RWPE1 (cell line): ENCODE measurements at regions not wholly inside any gene's neighbourhood (a gene's known extent, or its start where the extent isn't known, plus 50 kb on each side); places are given as distances from the start of the nearest gene placed in this dataset.

Experiments
- CTCF ChIA-PET: fragments of 350-600 bp; sonication (Branson Sonifier 250); formaldehyde crosslinking; extraction: SDS; loops from one replicate; lab custom pipeline; 2021; lab: Yijun Ruan, JAX
- POLR2A ChIA-PET: fragments of 400-600 bp; formaldehyde crosslinking; extraction: SDS; loops from one replicate; lab custom pipeline; 2020; ENCODE audit warnings: antibody characterized with exemption; ENCODE audit not compliant: low non-redundant PET; lab: Yijun Ruan, JAX
- DNase-seq: peaks from one replicate; pipeline ENCODE4 v3.0.0; 2012; ENCODE audit warnings: low spot score
- H3K27ac ChIP-seq: fragments of 450-650 bp; 2 replicates; pipeline ENCODE4 v1.5.1; 2017
- TF ChIP-seq, protein P1 (sequence below): fragments of 450-650 bp; conservative IDR thresholded peaks from 2 replicates; pipeline ENCODE4 v1.5.1; 2017; ENCODE audit warnings: low read depth, mild to moderate bottlenecking

DNA sequence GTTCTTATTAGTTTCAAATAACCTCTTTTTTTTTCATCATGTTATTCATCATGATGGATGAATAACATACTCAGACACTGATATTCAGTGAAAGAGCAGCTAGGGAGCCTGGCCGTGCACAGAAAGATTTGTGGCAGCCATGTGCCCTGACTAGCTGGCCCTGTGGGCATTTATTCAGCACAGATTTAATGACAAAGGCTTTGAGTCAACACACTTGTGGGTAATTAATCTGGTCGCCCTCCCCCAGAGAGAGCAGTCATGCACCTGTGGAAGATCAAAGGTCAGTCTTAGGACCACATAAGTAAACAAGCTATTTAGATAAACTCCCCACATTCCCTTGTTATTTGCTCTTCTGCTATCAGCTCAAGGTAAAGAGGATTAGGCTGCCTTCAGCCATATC, 153.2 kb upstream of the HMCN1 start:
- no peak overlapping the region for H3K27ac ChIP-seq
- CTCF ChIA-PET, result interaction anchor here (1.1 kb wide), 1 partner anchor 15 kb away, joined by 3 read pairs; no protein-coding TSS in a partner anchor
- POLR2A ChIA-PET, result no interaction called here
- DNase-seq, result no peak
- TF ChIP-seq, protein P1, sequence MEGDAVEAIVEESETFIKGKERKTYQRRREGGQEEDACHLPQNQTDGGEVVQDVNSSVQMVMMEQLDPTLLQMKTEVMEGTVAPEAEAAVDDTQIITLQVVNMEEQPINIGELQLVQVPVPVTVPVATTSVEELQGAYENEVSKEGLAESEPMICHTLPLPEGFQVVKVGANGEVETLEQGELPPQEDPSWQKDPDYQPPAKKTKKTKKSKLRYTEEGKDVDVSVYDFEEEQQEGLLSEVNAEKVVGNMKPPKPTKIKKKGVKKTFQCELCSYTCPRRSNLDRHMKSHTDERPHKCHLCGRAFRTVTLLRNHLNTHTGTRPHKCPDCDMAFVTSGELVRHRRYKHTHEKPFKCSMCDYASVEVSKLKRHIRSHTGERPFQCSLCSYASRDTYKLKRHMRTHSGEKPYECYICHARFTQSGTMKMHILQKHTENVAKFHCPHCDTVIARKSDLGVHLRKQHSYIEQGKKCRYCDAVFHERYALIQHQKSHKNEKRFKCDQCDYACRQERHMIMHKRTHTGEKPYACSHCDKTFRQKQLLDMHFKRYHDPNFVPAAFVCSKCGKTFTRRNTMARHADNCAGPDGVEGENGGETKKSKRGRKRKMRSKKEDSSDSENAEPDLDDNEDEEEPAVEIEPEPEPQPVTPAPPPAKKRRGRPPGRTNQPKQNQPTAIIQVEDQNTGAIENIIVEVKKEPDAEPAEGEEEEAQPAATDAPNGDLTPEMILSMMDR, result no peak

DNA sequence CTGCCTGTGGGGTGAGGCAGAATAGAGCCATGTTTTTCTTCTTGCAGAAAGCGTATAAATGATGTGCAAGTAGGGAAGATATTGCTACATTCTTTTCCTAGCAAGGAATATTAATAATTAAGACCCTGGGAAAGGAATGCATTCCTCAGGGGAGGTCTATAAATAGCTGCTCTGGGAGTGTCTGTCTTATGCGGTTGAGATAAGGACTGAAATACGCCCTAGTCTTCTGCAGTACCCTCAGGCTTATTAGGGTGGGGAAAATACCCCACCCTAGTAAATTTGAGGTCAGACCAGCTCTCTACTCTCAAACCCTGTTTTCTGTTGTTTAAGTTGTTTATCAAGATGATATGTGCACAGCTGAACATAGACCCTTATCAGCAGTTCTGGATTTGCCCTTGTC, 155.9 kb upstream of the HMCN1 start:
- POLR2A ChIA-PET, result no interaction called here
- CTCF ChIA-PET, result no interaction called here
- TF ChIP-seq, protein P1, result no peak

DNA sequence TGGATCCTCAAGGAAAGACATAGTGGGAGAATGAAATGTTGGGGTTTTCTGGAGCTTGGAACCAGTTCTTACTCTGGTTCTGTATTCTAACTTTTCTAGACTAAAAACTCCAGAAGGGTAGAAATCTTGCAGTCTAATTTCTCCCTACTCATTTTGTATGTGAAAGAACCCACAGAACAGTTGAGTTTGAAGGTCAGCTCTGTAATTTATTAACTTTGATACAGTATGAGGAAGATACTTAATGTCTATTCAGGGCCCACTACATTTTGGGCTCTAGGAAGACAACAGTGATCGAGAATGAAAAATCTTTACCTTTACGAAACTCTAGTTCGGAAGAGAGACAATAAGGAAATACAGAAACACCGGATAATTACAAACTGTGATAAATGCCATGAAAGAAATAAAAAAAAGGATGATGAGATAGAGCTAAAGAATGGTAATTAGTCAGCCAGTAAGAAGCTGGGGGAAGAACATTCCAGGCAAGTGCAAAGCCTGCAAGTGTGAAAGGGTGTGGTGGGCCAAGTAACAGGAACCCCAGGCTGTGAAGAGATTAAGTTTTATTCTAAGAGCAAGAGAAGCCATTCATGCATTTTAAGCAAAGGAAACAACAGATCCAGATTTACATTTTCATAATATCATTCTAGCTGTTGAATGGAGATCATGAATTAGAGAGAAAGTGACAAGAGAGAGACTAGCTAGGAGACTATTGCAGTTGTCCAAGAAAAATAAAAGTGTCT, 159.9 kb upstream of the HMCN1 start:
- POLR2A ChIA-PET, result interaction anchor here (0.7 kb wide), 1 partner anchor 68 kb away, joined by 7 read pairs; no protein-coding TSS in a partner anchor
- H3K27ac ChIP-seq, result no peak overlapping the region
- CTCF ChIA-PET, result interaction anchor here (0.6 to 1.2 kb wide), 2 partner anchors 14 to 434 kb away, joined by 3 to 6 read pairs; no protein-coding TSS in a partner anchor
- peak; percentile 26 for DNase-seq
- TF ChIP-seq, protein P1, result no peak

More for the DNA sequence above, 155.9 kb upstream of the HMCN1 start:
- H3K27ac ChIP-seq, result no peak overlapping the region
- no peak for DNase-seq

DNA sequence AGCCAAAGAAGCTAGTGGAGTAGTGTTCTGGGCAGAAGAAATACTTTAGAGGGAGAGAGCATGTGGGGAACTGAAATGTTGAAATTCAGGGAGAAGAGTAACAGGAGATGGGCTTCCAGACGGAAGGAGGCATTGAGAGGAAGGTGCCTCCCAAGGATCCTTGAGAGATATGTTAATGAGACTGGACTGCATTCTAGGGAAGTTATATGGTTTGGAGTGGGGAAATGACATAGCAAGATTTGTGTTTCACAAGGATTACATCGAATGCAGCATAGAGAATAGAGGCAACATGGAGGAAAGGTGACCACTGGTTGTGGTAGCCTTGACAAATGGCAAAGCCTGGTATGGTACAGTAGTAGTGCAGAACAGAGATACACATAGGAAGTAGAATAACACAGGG, 160.5 kb upstream of the HMCN1 start:
- CTCF ChIA-PET, result no interaction called here

DNA sequence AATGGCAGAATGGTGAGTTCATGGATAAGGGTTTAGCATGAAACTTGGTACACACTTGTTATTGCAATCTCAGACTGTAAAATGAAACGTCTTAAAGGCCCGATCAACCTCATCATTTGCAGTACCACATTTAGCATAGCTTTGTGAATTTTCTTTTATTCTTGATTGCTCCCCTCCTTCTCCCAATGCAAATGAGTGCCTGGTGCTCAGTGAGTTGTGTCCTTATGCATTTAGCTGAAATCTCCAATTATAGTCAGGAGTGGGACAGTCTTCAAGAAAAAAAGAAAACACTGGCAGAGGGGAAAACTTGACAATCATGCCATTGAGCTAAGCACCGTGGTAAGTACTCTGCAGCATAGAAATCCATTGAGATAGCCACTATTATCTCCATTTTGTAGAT, 161.0 kb upstream of the HMCN1 start:
- no peak overlapping the region for H3K27ac ChIP-seq
- CTCF ChIA-PET, result interaction anchor here (0.6 kb wide), 1 partner anchor 46 kb away, joined by 3 read pairs; no protein-coding TSS in a partner anchor
- TF ChIP-seq, protein P1, result no peak
- no peak for DNase-seq
- POLR2A ChIA-PET, result no interaction called here

More for the DNA sequence above, 160.5 kb upstream of the HMCN1 start:
- H3K27ac ChIP-seq, result no peak overlapping the region
- no peak for DNase-seq
- POLR2A ChIA-PET, result no interaction called here
- TF ChIP-seq, protein P1, result no peak

DNA sequence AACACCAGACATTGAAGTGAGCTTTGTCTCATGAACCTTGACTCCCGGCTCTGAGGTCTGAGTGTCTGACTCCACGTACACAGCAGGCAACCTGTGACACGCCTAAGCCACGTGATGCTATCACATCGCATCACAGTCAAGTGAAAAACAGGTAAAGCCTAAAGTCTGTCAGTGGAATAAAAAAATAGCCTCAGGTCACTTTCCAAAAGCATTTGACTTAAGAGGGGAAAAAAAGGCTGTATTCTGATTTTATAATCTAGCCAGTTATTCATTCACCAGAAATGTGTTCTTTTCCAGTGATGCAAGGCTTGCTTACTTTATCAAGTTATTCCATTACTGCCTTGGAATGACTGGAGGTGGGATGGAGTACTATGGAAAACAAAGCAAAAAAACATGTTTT, 163.2 kb upstream of the HMCN1 start:
- ChIA-PET POLR2A (no interaction called here), CTCF (interaction anchor here (0.6 kb wide), 1 partner anchor 100 kb away, joined by 3 read pairs; no protein-coding TSS in a partner anchor)
- DNase-seq, result no peak
- TF ChIP-seq, protein P1, result no peak
- H3K27ac ChIP-seq, result no peak overlapping the region
